HG03064 (cell line): ENCODE measurements at regions not wholly inside any gene's neighbourhood (a gene's known extent, or its start where the extent isn't known, plus 50 kb on each side); places are given as distances from the start of the nearest gene placed in this dataset.

ENCODE experiments used
- ATAC-seq: cut with Tn5 transposase; IDR thresholded peaks from one replicate; pipeline ENCODE4 v1.9.1; 2021; ENCODE audit warnings: low read depth; ENCODE audit not compliant: unreplicated experiment

- no peak for ATAC-seq
Observed at GRCh38 chr2:45256173-45256866, 247.1 kb upstream of the SIX2 start.

- no peak for ATAC-seq
Observed at GRCh38 chr2:45255563-45255962, 246.3 kb upstream of the SIX2 start.

GRCh38 chr2:45254025-45254424 lies 244.8 kb upstream of the SIX2 start:
- no peak for ATAC-seq

GRCh38 chr2:45253151-45253550 lies 243.9 kb upstream of the SIX2 start:
- ATAC-seq, result no peak

- ATAC-seq, result no peak
Observed at GRCh38 chr2:45250176-45250575, 240.9 kb upstream of the SIX2 start.

GRCh38 chr2:45248214-45248613 lies 239.0 kb upstream of the SIX2 start:
- no peak for ATAC-seq

GRCh38 chr2:45244928-45245327 lies 235.7 kb upstream of the SIX2 start:
- ATAC-seq, result no peak

- ATAC-seq, result no peak
Observed at GRCh38 chr2:45242161-45242741, 233.0 kb upstream of the SIX2 start.

GRCh38 chr2:45241061-45241561 lies 231.9 kb upstream of the SIX2 start:
- no peak for ATAC-seq

GRCh38 chr2:45237850-45238542 lies 228.7 kb upstream of the SIX2 start:
- no peak for ATAC-seq

- ATAC-seq, result no peak
Observed at GRCh38 chr2:45237128-45237527, 227.9 kb upstream of the SIX2 start.

- ATAC-seq, result no peak
Observed at GRCh38 chr2:45236268-45236667, 227.0 kb upstream of the SIX2 start.

- ATAC-seq, result no peak
Observed at GRCh38 chr2:45233301-45233700, 224.0 kb upstream of the SIX2 start.

- ATAC-seq, result no peak
Observed at GRCh38 chr2:45232818-45233217, 223.6 kb upstream of the SIX2 start.

- ATAC-seq, result no peak
Observed at GRCh38 chr2:45229411-45229810, 220.2 kb upstream of the SIX2 start.

- no peak for ATAC-seq
Observed at GRCh38 chr2:45227347-45227746, 218.1 kb upstream of the SIX2 start.

- ATAC-seq, result no peak
Observed at GRCh38 chr2:45224993-45225380, 215.7 kb upstream of the SIX2 start.

- no peak for ATAC-seq
Observed at GRCh38 chr2:45224321-45224992, 215.2 kb upstream of the SIX2 start.

GRCh38 chr2:45223531-45223930 lies 214.3 kb upstream of the SIX2 start:
- no peak for ATAC-seq

GRCh38 chr2:45220227-45220626 lies 211.0 kb upstream of the SIX2 start:
- no peak for ATAC-seq

- ATAC-seq, result no peak
Observed at GRCh38 chr2:45218931-45219339, 209.7 kb upstream of the SIX2 start.
